ENCODE measurements at regions not wholly inside any gene's neighbourhood (a gene's known extent, or its start where the extent isn't known, plus 50 kb on each side); places are given as distances from the start of the nearest gene placed in this dataset.

- no peak overlapping the region for H3K4me3 ChIP-seq
Observed at GRCh38 chr14:58870961-58871360, 233.2 kb downstream of the DACT1 start.

GRCh38 chr14:58871573-58871972, 233.8 kb downstream of the DACT1 start:
- H3K27ac ChIP-seq, result no peak overlapping the region
- H3K4me3 ChIP-seq, result no peak overlapping the region

More at GRCh38 chr14:58870961-58871360, 233.2 kb downstream of the DACT1 start:
- H3K27ac ChIP-seq, result no peak overlapping the region

GRCh38 chr14:58872061-58872460, 234.3 kb downstream of the DACT1 start:
- Histone ChIP-seq H3K4me3 (no peak overlapping the region), H3K27ac (no peak overlapping the region)

GRCh38 chr14:58873228-58873953, 235.6 kb downstream of the DACT1 start:
- no peak overlapping the region for H3K27ac ChIP-seq
- H3K4me3 ChIP-seq, result no peak overlapping the region

- Histone ChIP-seq H3K27ac (no peak overlapping the region), H3K4me3 (no peak overlapping the region)
Observed at GRCh38 chr14:58875613-58876012, 237.9 kb downstream of the DACT1 start.

DNA sequence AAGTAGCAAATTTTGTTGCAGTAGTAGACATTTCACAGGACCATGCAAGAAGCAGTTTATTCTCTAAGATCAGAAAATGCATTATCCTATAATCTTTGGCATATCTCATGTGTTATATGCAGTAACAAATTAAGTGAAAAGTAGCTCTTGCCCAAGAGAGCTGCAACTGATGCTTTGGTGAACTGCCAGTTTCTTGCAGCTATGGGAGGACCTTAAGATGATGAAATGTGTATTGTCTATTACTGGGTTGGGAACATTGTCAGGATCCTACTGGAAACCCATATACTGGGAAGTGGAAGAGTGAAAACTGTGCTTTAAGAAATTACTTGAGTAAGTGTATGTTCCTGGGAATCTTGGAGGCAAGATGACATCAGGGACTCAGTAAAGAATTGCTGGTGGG, 238.8 kb downstream of the DACT1 start:
- H3K27ac ChIP-seq, result no peak overlapping the region
- H3K4me3 ChIP-seq, result no peak overlapping the region

DNA sequence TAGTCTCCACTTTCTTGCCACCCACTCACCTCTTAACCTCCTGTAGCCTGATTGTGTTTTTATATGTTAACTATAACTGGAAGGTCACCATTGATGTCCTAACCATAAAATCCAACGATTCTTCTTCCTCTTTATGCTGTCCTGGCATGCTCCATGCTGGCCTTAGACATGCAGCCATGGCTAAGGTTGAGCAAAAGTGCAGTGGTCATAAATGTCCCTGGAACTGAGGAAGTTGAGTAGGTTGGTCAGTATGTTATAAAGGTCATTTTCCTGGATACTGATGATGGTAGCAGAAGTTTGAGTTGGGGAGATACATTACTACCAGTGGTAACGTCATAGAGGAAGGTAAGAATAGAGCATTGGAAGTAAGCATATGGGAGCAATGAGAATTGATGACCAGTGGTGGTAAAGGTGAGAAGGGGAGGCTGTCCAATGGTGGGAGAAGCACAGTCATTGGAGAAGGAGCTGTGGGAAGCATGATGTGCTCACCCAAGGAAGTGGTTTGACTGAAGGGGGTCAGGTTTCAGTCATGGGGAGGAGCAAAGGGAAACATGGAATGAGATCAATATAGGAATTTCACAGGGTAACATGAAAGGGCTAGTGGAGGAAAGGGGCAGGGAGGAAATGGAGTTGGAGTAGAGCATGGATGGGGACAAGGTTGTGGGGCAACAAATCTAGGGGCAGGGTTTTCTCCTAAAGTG, 240.8 kb downstream of the DACT1 start:
- Histone ChIP-seq H3K27ac (no peak overlapping the region), H3K4me3 (no peak overlapping the region)

- Histone ChIP-seq H3K27ac (no peak overlapping the region), H3K4me3 (no peak overlapping the region)
Observed at GRCh38 chr14:58881433-58881832, 243.7 kb downstream of the DACT1 start.

DNA sequence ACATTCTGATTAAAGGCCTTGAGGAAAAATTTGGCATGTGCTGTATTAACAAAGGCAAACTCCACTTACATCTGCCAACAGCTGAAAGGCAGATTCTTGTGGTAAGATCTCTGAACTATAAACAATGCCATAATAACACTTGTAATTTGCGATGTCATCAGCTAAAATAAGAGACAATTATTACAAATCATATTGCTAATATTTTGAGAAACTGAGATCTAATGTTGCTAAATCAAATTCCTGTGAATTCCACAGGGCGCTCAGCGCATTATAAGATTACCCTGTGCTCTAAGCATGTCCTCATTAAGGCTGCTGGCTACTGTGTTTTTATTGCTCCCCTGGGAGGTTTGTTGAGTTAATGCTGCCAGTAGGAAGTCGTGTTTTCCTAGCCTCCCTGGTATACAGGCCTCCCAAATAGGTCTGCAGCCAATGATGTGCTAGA, 244.8 kb downstream of the DACT1 start:
- no peak overlapping the region for H3K4me3 ChIP-seq
- no peak overlapping the region for H3K27ac ChIP-seq

DNA sequence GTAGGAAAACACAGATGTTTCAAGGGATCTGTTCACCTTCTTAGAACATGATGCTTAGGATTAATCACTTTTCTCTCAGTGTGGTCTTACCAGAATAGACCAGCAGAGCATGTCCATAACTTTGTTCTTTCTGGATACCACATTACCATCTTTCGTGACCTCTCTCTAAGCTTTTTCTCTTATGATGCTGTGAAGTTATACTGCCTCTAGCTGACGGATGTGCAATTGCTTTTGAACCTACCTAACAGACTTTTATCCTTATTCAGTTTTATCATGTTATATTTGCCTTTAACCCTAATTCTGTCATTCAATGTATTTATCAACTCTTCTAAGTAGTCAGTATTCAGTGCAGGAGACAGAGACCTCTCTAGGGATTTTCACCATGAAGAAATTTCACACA, 246.7 kb downstream of the DACT1 start:
- H3K4me3 ChIP-seq, result no peak overlapping the region
- no peak overlapping the region for H3K27ac ChIP-seq

- Histone ChIP-seq H3K27ac (no peak overlapping the region), H3K4me3 (no peak overlapping the region)
Observed at GRCh38 chr14:58887931-58888330, 250.2 kb downstream of the DACT1 start.

- peak overlapping the region in 3 of 21 experiments; percentile 9 to 42 (median 40) for H3K27ac ChIP-seq
- no peak overlapping the region for H3K4me3 ChIP-seq
Observed at GRCh38 chr14:58898655-58899316, 261.0 kb downstream of the DACT1 start.

- H3K27ac ChIP-seq, result peak overlapping the region in 2 of 21 experiments; percentile 40 to 42
Observed at GRCh38 chr14:58899317-58899713, 261.6 kb downstream of the DACT1 start.

GRCh38 chr14:58901826-58902225, 264.1 kb downstream of the DACT1 start:
- Histone ChIP-seq H3K4me3 (no peak overlapping the region), H3K27ac (no peak overlapping the region)

More at GRCh38 chr14:58899317-58899713, 261.6 kb downstream of the DACT1 start:
- no peak overlapping the region for H3K4me3 ChIP-seq

GRCh38 chr14:58904776-58905175, 267.0 kb downstream of the DACT1 start:
- H3K27ac ChIP-seq, result no peak overlapping the region
- H3K4me3 ChIP-seq, result no peak overlapping the region

- no peak overlapping the region for H3K27ac ChIP-seq
- no peak overlapping the region for H3K4me3 ChIP-seq
Observed at GRCh38 chr14:58907803-58908202, 270.0 kb downstream of the DACT1 start.

- no peak overlapping the region for H3K4me3 ChIP-seq
- H3K27ac ChIP-seq, result no peak overlapping the region
Observed at GRCh38 chr14:58912287-58912686, 274.5 kb downstream of the DACT1 start.

- Histone ChIP-seq H3K27ac (no peak overlapping the region), H3K4me3 (no peak overlapping the region)
Observed at GRCh38 chr14:58912799-58913432, 275.2 kb downstream of the DACT1 start.

DNA sequence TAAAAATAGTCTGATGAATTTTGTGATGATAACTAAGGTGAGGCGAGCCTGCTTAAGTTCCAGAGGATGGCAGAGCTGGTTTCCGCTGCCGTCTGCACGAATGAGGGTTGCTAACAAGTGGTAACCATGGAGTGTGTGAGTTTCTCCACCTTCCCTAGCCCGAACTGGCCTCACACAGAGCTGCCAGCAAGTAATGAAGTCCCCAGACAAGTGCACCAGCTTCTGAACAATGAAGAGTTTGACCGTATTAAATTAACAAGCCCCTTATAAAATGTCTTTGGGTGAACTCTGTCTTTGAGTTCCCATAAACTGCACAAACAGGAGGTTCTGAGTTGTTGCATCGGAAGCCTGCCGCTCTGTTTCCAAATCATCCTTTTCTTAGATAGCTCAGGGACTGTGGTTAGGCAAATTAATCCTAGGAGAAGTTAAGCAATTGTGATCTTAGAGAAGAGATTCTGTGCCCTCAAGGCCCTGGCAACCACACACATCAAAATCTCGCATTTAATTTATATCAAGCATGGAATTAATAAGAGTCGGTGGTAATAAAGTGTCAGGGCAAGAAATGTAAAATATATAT, 274.1 kb upstream of the DAAM1 start:
- H3K4me3 ChIP-seq, result no peak overlapping the region
- H3K27ac ChIP-seq, result no peak overlapping the region

GRCh38 chr14:58915646-58916045, 272.8 kb upstream of the DAAM1 start:
- Histone ChIP-seq H3K4me3 (no peak overlapping the region), H3K27ac (no peak overlapping the region)
